GM12891 (cell line): ENCODE measurements at regions not wholly inside any gene's neighbourhood (a gene's known extent, or its start where the extent isn't known, plus 50 kb on each side); places are given as distances from the start of the nearest gene placed in this dataset.

Source experiments
- DNase-seq: peaks from one replicate; pipeline ENCODE4 v3.0.0; 2011; ENCODE audit warnings: low spot score; ENCODE audit not compliant: insufficient read length
- FAIRE-seq: peaks from 2 replicates; lab custom pipeline; 2011; peaks lifted over from hg19 to GRCh38; lab: Jason Lieb, UNC
- PAX5 ChIP-seq: IDR thresholded peaks from 2 replicates; pipeline ENCODE4 v1.6.1; 2011; ENCODE audit warnings: low read length, moderate library complexity, mild to moderate bottlenecking; ENCODE audit not compliant: insufficient read depth, severe bottlenecking
- POLR2A ChIP-seq: IDR thresholded peaks from 2 replicates; pipeline ENCODE4 v1.6.1; 2011; ENCODE audit warnings: low read depth, low read length, control low read depth
- POLR2AphosphoS5 ChIP-seq: IDR thresholded peaks from 2 replicates; pipeline ENCODE4 v1.6.1; 2011; ENCODE audit warnings: low read depth, low read length, control low read depth
- POU2F2 ChIP-seq: IDR thresholded peaks from 2 replicates; pipeline ENCODE4 v1.6.1; 2011; ENCODE audit warnings: low read depth, mild to moderate bottlenecking, control low read depth, low read length, moderate library complexity
- SPI1 ChIP-seq: IDR thresholded peaks from 2 replicates; pipeline ENCODE4 v1.6.1; 2011; ENCODE audit warnings: low read depth, low read length, control low read depth
- TAF1 ChIP-seq: IDR thresholded peaks from 2 replicates; pipeline ENCODE4 v1.6.1; 2011; ENCODE audit warnings: low read depth, low read length, control low read depth

- TF ChIP-seq SPI1 (no peak), POLR2A (no peak), TAF1 (no peak), POU2F2 (no peak), POLR2AphosphoS5 (no peak)
- FAIRE-seq (no peak), DNase-seq (no peak)
Observed at GRCh38 chr6:14202947-14203346, 85.4 kb downstream of the CD83 start.

- FAIRE-seq (no peak), DNase-seq (no peak)
- TF ChIP-seq POU2F2 (no peak), SPI1 (no peak), TAF1 (no peak), PAX5 (no peak)
Observed at GRCh38 chr6:14206391-14206790, 88.8 kb downstream of the CD83 start.

DNA sequence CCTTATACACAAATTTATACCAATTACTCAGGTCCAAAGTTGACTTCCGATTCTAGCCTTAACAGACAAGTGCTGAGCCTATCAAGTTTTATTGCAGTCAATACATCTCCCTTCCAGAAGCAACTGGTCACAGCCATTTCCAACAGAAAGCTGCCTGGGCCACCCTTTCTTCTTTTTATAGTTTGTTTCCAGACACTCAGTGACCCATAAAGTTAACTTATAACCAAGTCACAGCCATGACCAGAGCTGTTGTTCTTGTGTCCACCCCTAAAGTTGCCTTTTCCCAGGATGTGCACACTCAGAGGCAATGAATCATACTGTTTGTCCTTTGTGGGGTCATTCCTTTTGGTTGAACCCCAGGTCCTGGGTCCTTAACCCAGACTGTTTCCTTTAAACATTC is 89.9 kb downstream of the CD83 start:
- TF ChIP-seq TAF1: no peak
- DNase-seq (no peak), FAIRE-seq (no peak)

DNA sequence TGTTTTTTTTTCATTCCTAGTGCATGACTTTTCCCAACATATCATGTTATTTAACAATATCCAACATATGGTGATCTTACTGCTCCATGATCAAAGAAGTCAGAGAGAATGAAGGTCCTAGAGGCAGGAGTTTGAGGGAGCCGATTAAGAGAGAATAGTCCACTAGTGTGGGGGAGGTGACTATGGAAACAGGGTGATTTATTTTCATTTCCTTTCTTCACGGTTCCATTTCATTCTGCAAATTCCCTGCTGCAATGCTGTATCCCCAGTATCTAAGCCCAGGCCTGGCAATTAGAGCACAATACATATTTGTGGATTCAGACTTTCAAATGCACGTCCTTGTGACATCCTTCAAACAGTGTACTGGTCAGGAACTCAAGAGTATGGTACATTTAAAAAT is 91.4 kb downstream of the CD83 start:
- no peak for DNase-seq
- FAIRE-seq: no peak
- TF ChIP-seq TAF1 (no peak), POLR2AphosphoS5 (no peak), PAX5 (no peak), POLR2A (no peak), SPI1 (no peak), POU2F2 (no peak)

GRCh38 chr6:14210077-14210476 is 92.5 kb downstream of the CD83 start:
- DNase-seq: no peak
- no peak for TF ChIP-seq POLR2AphosphoS5
- TF ChIP-seq SPI1: no peak
- no peak for TF ChIP-seq PAX5
- no peak for TF ChIP-seq POLR2A
- TF ChIP-seq POU2F2: no peak
- TF ChIP-seq TAF1: no peak
- no peak for FAIRE-seq

- peak; percentile 97 for FAIRE-seq
Observed at GRCh38 chr6:14210663-14211561, 93.3 kb downstream of the CD83 start.

DNA sequence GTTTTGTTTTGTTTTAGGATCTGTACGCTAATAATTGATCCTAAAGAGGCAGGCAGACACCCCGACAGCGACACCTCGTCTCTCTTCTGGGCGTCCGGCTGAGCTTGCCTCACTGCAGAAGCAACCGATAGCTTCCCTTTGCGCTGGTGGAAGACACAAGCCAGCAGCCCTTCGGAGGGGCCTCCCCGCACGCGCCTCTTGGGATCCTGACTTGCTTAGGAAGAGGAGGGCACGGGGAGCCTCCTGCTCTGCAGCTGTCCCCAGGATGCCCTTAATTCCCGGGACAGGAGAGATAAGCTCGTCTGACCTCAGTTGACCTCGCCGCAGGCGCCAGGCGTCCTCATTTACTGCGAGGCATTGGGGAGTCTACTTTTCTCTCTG is 94.0 kb downstream of the CD83 start:
- TF ChIP-seq POLR2A (no peak), POU2F2 (no peak), TAF1 (no peak), SPI1 (no peak), POLR2AphosphoS5 (no peak), PAX5 (no peak)
- peak; percentile 11 for DNase-seq
- no peak for FAIRE-seq

More at GRCh38 chr6:14210663-14211561, 93.3 kb downstream of the CD83 start:
- TF ChIP-seq POLR2AphosphoS5: peak; percentile 57
- TF ChIP-seq POU2F2: peak; percentile 43; the same call in 1 of the 2 replicates
- TF ChIP-seq TAF1: peak; percentile 49; the same call in 1 of the 2 replicates
- TF ChIP-seq SPI1: no peak
- TF ChIP-seq POLR2A: peak; percentile 62
- peak; percentile 91 for TF ChIP-seq PAX5
- DNase-seq: peak; percentile 96

DNA sequence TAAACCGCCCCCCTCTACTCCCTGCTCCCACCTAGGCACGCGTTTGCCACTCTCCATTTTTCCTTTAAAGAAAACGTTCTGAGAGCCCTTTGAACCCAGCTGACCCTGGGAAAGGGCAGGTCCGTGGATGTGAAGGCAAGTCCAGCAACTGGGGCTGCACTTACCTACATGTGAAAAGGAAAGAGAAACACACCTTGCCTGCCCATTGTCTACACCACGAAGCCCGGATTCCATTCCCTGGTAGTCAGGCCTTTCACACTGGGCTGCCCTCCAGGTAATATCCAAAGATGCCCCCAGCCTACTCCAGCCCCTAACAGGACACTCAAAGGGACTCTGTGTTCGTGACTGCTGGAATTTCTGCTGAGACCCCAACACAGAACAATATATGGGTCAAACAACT is 94.4 kb downstream of the CD83 start:
- no peak for DNase-seq
- no peak for FAIRE-seq
- no peak for TF ChIP-seq POLR2A
- TF ChIP-seq POLR2AphosphoS5: no peak
- TF ChIP-seq POU2F2: no peak
- no peak for TF ChIP-seq SPI1
- no peak for TF ChIP-seq TAF1

GRCh38 chr6:14212632-14213031 is 95.1 kb downstream of the CD83 start:
- FAIRE-seq (no peak), DNase-seq (no peak)
- TF ChIP-seq POLR2AphosphoS5 (no peak), TAF1 (no peak), POU2F2 (no peak), SPI1 (no peak), PAX5 (no peak), POLR2A (no peak)

DNA sequence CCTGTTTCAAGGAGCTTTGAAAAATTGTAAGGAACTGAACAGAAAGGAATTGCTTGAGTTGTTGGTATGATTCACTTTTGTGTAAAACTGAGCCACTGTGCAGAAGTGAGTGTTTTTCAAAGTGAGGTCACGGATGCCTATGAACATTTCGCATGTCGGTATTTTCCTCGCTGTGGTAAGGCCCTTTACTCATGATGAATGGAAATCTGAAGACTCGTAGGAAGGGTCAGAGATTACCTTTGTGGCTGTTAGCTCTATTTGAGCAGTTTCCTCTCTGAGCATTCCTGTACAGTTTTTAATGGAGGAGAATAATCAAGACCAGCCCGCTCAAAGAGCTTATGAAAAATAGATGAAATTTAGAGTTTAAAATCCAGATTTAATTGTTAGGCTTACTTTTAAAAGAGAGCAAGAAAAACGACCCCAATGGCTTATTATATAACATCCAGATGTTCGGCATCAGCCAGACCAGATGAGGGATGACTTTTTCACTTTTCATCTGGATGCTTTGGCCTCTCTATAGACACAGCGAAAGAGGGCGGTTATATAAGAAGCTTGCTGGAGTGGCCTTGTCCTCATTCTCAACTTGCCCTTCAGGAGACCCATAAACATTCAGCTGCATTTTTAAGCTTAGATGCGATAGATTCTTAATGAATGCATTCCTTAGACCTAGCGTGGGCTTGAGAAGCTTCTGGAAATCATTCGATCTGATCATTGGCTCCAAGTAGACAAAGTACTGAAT is 99.5 kb downstream of the CD83 start:
- FAIRE-seq (no peak), DNase-seq (no peak)
- TF ChIP-seq POLR2AphosphoS5: no peak
- TF ChIP-seq PAX5: no peak
- TF ChIP-seq SPI1: no peak
- TF ChIP-seq POU2F2: no peak
- no peak for TF ChIP-seq TAF1
- no peak for TF ChIP-seq POLR2A
